Fibroblast of mammary gland (primary cell): ENCODE measurements at regions not wholly inside any gene's neighbourhood (a gene's known extent, or its start where the extent isn't known, plus 50 kb on each side); places are given as distances from the start of the nearest gene placed in this dataset.

Source experiments
- DNase-seq: peaks from one replicate; pipeline ENCODE4 v3.0.0-alpha.2; 2010; ENCODE audit warnings: low read depth
- H3K4me3 ChIP-seq: 2 replicates; pipeline ENCODE4 v1.5.1; 2011; ENCODE audit warnings: low read depth, mild to moderate bottlenecking, low read length, moderate library complexity; ENCODE audit not compliant: control insufficient read depth
- CTCF ChIP-seq: conservative IDR thresholded peaks from 2 replicates; pipeline ENCODE4 v1.5.1; 2011; ENCODE audit warnings: low read depth, low read length, inconsistent platforms; ENCODE audit not compliant: control insufficient read depth, insufficient read depth

- H3K4me3 ChIP-seq, result no peak overlapping the region
- no peak for TF ChIP-seq CTCF
- peak; percentile 91 for DNase-seq
These were observed 548.2 kb upstream of the CLINT1 start for GRCh38 chr5:158406884-158407823.

- DNase-seq, result no peak
- no peak overlapping the region for H3K4me3 ChIP-seq
- no peak for TF ChIP-seq CTCF
These were observed 539.6 kb upstream of the CLINT1 start for GRCh38 chr5:158398360-158399201.

GRCh38 chr5:158397278-158397677 is 538.3 kb upstream of the CLINT1 start:
- H3K4me3 ChIP-seq, result no peak overlapping the region
- TF ChIP-seq CTCF, result no peak
- DNase-seq, result no peak

GRCh38 chr5:158394102-158394501 is 535.2 kb upstream of the CLINT1 start:
- no peak for TF ChIP-seq CTCF
- H3K4me3 ChIP-seq, result no peak overlapping the region
- no peak for DNase-seq

- H3K4me3 ChIP-seq, result no peak overlapping the region
- no peak for DNase-seq
- TF ChIP-seq CTCF, result no peak
These were observed 534.5 kb upstream of the CLINT1 start for GRCh38 chr5:158393457-158393856.

GRCh38 chr5:158392753-158393152 is 533.8 kb upstream of the CLINT1 start:
- no peak for TF ChIP-seq CTCF
- no peak overlapping the region for H3K4me3 ChIP-seq
- no peak for DNase-seq
